IPS DF 19.7 (cell line): ENCODE measurements at regions not wholly inside any gene's neighbourhood (a gene's known extent, or its start where the extent isn't known, plus 50 kb on each side); places are given as distances from the start of the nearest gene placed in this dataset.

Experiments
- DNase-seq: peaks from one replicate; pipeline ENCODE4 v3.0.0-alpha.2; 2013; ENCODE audit warnings: low read depth, low spot score

GRCh38 chr13:29955137-29955650 is 104.8 kb upstream of the UBL3 start:
- DNase-seq: no peak

- DNase-seq: no peak
Measured at GRCh38 chr13:29954082-29955028, 103.9 kb upstream of the UBL3 start.

- no peak for DNase-seq
Measured at GRCh38 chr13:29953542-29953941, 103.1 kb upstream of the UBL3 start.

- DNase-seq: no peak
Measured at GRCh38 chr13:29952245-29952644, 101.8 kb upstream of the UBL3 start.

- no peak for DNase-seq
Measured at GRCh38 chr13:29948791-29949190, 98.4 kb upstream of the UBL3 start.

- no peak for DNase-seq
Measured at GRCh38 chr13:29948244-29948643, 97.8 kb upstream of the UBL3 start.

GRCh38 chr13:29947839-29948238 is 97.4 kb upstream of the UBL3 start:
- no peak for DNase-seq

GRCh38 chr13:29946093-29946492 is 95.7 kb upstream of the UBL3 start:
- DNase-seq: no peak

- DNase-seq: no peak
Measured at GRCh38 chr13:29943686-29944085, 93.3 kb upstream of the UBL3 start.

GRCh38 chr13:29943273-29943672 is 92.9 kb upstream of the UBL3 start:
- no peak for DNase-seq

GRCh38 chr13:29940715-29941114 is 90.3 kb upstream of the UBL3 start:
- no peak for DNase-seq

- no peak for DNase-seq
Measured at GRCh38 chr13:29939158-29939557, 88.7 kb upstream of the UBL3 start.

GRCh38 chr13:29937841-29938240 is 87.4 kb upstream of the UBL3 start:
- no peak for DNase-seq

GRCh38 chr13:29937379-29937778 is 87.0 kb upstream of the UBL3 start:
- no peak for DNase-seq

GRCh38 chr13:29936956-29937355 is 86.5 kb upstream of the UBL3 start:
- DNase-seq: no peak

GRCh38 chr13:29936051-29936813 is 85.8 kb upstream of the UBL3 start:
- DNase-seq: no peak

- no peak for DNase-seq
Measured at GRCh38 chr13:29935309-29935981, 85.0 kb upstream of the UBL3 start.

GRCh38 chr13:29934531-29935308 is 84.3 kb upstream of the UBL3 start:
- DNase-seq: no peak

GRCh38 chr13:29933401-29933800 is 83.0 kb upstream of the UBL3 start:
- no peak for DNase-seq

- DNase-seq: no peak
Measured at GRCh38 chr13:29931696-29932095, 81.3 kb upstream of the UBL3 start.
